ENCODE measurements at regions not wholly inside any gene's neighbourhood (a gene's known extent, or its start where the extent isn't known, plus 50 kb on each side); places are given as distances from the start of the nearest gene placed in this dataset.

GRCh38 chr15:79208179-79208578 lies 74.3 kb upstream of the ANKRD34C start:
- peak in 1 of 3 experiments; percentile 31; a peak in 1 of 6 replicates for TF ChIP-seq CTCF (IDR thresholded peaks at IDR 0.05 in 2 of 3, conservative IDR thresholded peaks at IDR 0.05 in 1 of 3; ENCODE audit: insufficient read depth in 2 of 3, low read depth in 1 of 3, low read length in 3 of 3)
- no peak for TF ChIP-seq POLR2A (conservative IDR thresholded peaks at IDR 0.05)
- no peak for TF ChIP-seq FOXM1 (IDR thresholded peaks at IDR 0.05; ENCODE audit: low read depth)
- TF ChIP-seq FOXM1 (CRISPR knock-in tag; IDR thresholded peaks at IDR 0.05; ENCODE audit: low read depth): no peak
- TF ChIP-seq ILK (tag; IDR thresholded peaks at IDR 0.05; ENCODE audit: borderline replicate concordance, low read depth): no peak
- no peak for TF ChIP-seq ZNF274 (IDR thresholded peaks at IDR 0.05; ENCODE audit: borderline replicate concordance, low read depth, low read length)
- no peak for TF ChIP-seq NR1H2 (CRISPR knock-in tag; IDR thresholded peaks at IDR 0.05)
